ENCODE measurements at regions not wholly inside any gene's neighbourhood (a gene's known extent, or its start where the extent isn't known, plus 50 kb on each side); places are given as distances from the start of the nearest gene placed in this dataset.
"Not testable (repeated sequence)": the region's sequence is repeated elsewhere in the genome, so short reads cannot be mapped to it uniquely, and the experiment has no call there.

GRCh38 chr2:128670066-128670465, 351.4 kb upstream of the HS6ST1 start:
- H3K4me1 ChIP-seq (ENCODE audit: insufficient read depth, low read length): no peaks in the 10 kb centered on the region
- no peak overlapping the region for H3K27ac ChIP-seq (ENCODE audit: low read length)
- H3K27me3 ChIP-seq (ENCODE audit: insufficient read depth, low read length): no peaks in the 10 kb centered on the region
- no peaks in the 10 kb centered on the region for H3K36me3 ChIP-seq (ENCODE audit: insufficient read depth, low read depth, low read length)
- no peak overlapping the region for H3K9ac ChIP-seq (ENCODE audit: low read depth, low read length)
- H3K9me3 ChIP-seq (ENCODE audit: insufficient read depth, low read depth, low read length): no peaks in the 10 kb centered on the region
- no peak overlapping the region for H3K4me3 ChIP-seq (ENCODE audit: low read length)

GRCh38 chr2:128671981-128672757, 353.5 kb upstream of the HS6ST1 start:
- not testable (repeated sequence) for H3K9me3 ChIP-seq (ENCODE audit: insufficient read depth, low read depth, low read length); H3K4me1 ChIP-seq (ENCODE audit: insufficient read depth, low read length); H3K27ac ChIP-seq (ENCODE audit: low read length); H3K36me3 ChIP-seq (ENCODE audit: insufficient read depth, low read depth, low read length); H3K4me3 ChIP-seq (ENCODE audit: low read length); H3K9ac ChIP-seq (ENCODE audit: low read depth, low read length); H3K27me3 ChIP-seq (ENCODE audit: insufficient read depth, low read length)

- not testable (repeated sequence) for H3K9ac ChIP-seq (ENCODE audit: low read depth, low read length); H3K36me3 ChIP-seq (ENCODE audit: insufficient read depth, low read depth, low read length); H3K27me3 ChIP-seq (ENCODE audit: insufficient read depth, low read length); H3K27ac ChIP-seq (ENCODE audit: low read length); H3K9me3 ChIP-seq (ENCODE audit: insufficient read depth, low read depth, low read length); H3K4me3 ChIP-seq (ENCODE audit: low read length)
- peaks cover 10% of the 10 kb centered on the region; the same call in 1 of the 2 replicates for H3K4me1 ChIP-seq (ENCODE audit: insufficient read depth, low read length)
These were observed 361.0 kb upstream of the HS6ST1 start for GRCh38 chr2:128679680-128680079.

GRCh38 chr2:128681507-128681906, 362.8 kb upstream of the HS6ST1 start:
- Histone ChIP-seq H3K9ac (ENCODE audit: low read depth, low read length) (no peak overlapping the region), H3K27me3 (ENCODE audit: insufficient read depth, low read length) (no peaks in the 10 kb centered on the region), H3K9me3 (ENCODE audit: insufficient read depth, low read depth, low read length) (no peaks in the 10 kb centered on the region), H3K27ac (ENCODE audit: low read length) (no peak overlapping the region), H3K4me1 (ENCODE audit: insufficient read depth, low read length) (peaks cover 10% of the 10 kb centered on the region; the same call in 1 of the 2 replicates), H3K4me3 (ENCODE audit: low read length) (no peak overlapping the region), H3K36me3 (ENCODE audit: insufficient read depth, low read depth, low read length) (no peaks in the 10 kb centered on the region)

GRCh38 chr2:128682266-128682665, 363.6 kb upstream of the HS6ST1 start:
- Histone ChIP-seq H3K4me1 (ENCODE audit: insufficient read depth, low read length) (peaks cover 10% of the 10 kb centered on the region; the same call in 1 of the 2 replicates), H3K36me3 (ENCODE audit: insufficient read depth, low read depth, low read length) (no peaks in the 10 kb centered on the region), H3K9me3 (ENCODE audit: insufficient read depth, low read depth, low read length) (no peaks in the 10 kb centered on the region), H3K9ac (ENCODE audit: low read depth, low read length) (no peak overlapping the region; the same call in 1 of the 2 replicates), H3K27me3 (ENCODE audit: insufficient read depth, low read length) (no peaks in the 10 kb centered on the region), H3K4me3 (ENCODE audit: low read length) (no peak overlapping the region), H3K27ac (ENCODE audit: low read length) (no peak overlapping the region)

GRCh38 chr2:128682729-128683284, 364.1 kb upstream of the HS6ST1 start:
- H3K4me1 ChIP-seq (ENCODE audit: insufficient read depth, low read length): peaks cover 10% of the 10 kb centered on the region; the same call in 1 of the 2 replicates
- no peak overlapping the region for H3K27ac ChIP-seq (ENCODE audit: low read length)
- no peak overlapping the region for H3K4me3 ChIP-seq (ENCODE audit: low read length)
- no peaks in the 10 kb centered on the region for H3K9me3 ChIP-seq (ENCODE audit: insufficient read depth, low read depth, low read length)
- no peaks in the 10 kb centered on the region for H3K36me3 ChIP-seq (ENCODE audit: insufficient read depth, low read depth, low read length)
- H3K9ac ChIP-seq (ENCODE audit: low read depth, low read length): no peak overlapping the region; the same call in 1 of the 2 replicates
- no peaks in the 10 kb centered on the region for H3K27me3 ChIP-seq (ENCODE audit: insufficient read depth, low read length)

GRCh38 chr2:128684523-128684922, 365.9 kb upstream of the HS6ST1 start:
- H3K9me3 ChIP-seq (ENCODE audit: insufficient read depth, low read depth, low read length): no peaks in the 10 kb centered on the region
- H3K4me1 ChIP-seq (ENCODE audit: insufficient read depth, low read length): peaks cover 10% of the 10 kb centered on the region; the same call in 1 of the 2 replicates
- H3K9ac ChIP-seq (ENCODE audit: low read depth, low read length): no peak overlapping the region
- H3K27me3 ChIP-seq (ENCODE audit: insufficient read depth, low read length): no peaks in the 10 kb centered on the region
- no peaks in the 10 kb centered on the region for H3K36me3 ChIP-seq (ENCODE audit: insufficient read depth, low read depth, low read length)
- H3K27ac ChIP-seq (ENCODE audit: low read length): no peak overlapping the region
- H3K4me3 ChIP-seq (ENCODE audit: low read length): no peak overlapping the region

- no peak overlapping the region for H3K4me3 ChIP-seq (ENCODE audit: low read length)
- H3K9me3 ChIP-seq (ENCODE audit: insufficient read depth, low read depth, low read length): no peaks in the 10 kb centered on the region
- no peaks in the 10 kb centered on the region for H3K27me3 ChIP-seq (ENCODE audit: insufficient read depth, low read length)
- H3K27ac ChIP-seq (ENCODE audit: low read length): no peak overlapping the region
- H3K9ac ChIP-seq (ENCODE audit: low read depth, low read length): no peak overlapping the region
- peaks cover 10% of the 10 kb centered on the region; the same call in 1 of the 2 replicates for H3K4me1 ChIP-seq (ENCODE audit: insufficient read depth, low read length)
- H3K36me3 ChIP-seq (ENCODE audit: insufficient read depth, low read depth, low read length): no peaks in the 10 kb centered on the region
These were observed 367.3 kb upstream of the HS6ST1 start for GRCh38 chr2:128685841-128686496.

- no peaks in the 10 kb centered on the region for H3K36me3 ChIP-seq (ENCODE audit: insufficient read depth, low read depth, low read length)
- no peaks in the 10 kb centered on the region for H3K9me3 ChIP-seq (ENCODE audit: insufficient read depth, low read depth, low read length)
- peaks cover 10% of the 10 kb centered on the region; the same call in 1 of the 2 replicates for H3K4me1 ChIP-seq (ENCODE audit: insufficient read depth, low read length)
- H3K4me3 ChIP-seq (ENCODE audit: low read length): no peak overlapping the region
- no peak overlapping the region for H3K9ac ChIP-seq (ENCODE audit: low read depth, low read length)
- no peak overlapping the region for H3K27ac ChIP-seq (ENCODE audit: low read length)
- no peaks in the 10 kb centered on the region for H3K27me3 ChIP-seq (ENCODE audit: insufficient read depth, low read length)
These were observed 367.8 kb upstream of the HS6ST1 start for GRCh38 chr2:128686497-128686859.

- no peaks in the 10 kb centered on the region for H3K36me3 ChIP-seq (ENCODE audit: insufficient read depth, low read depth, low read length)
- no peaks in the 10 kb centered on the region for H3K27me3 ChIP-seq (ENCODE audit: insufficient read depth, low read length)
- H3K27ac ChIP-seq (ENCODE audit: low read length): no peak overlapping the region
- no peak overlapping the region for H3K4me3 ChIP-seq (ENCODE audit: low read length)
- no peak overlapping the region for H3K9ac ChIP-seq (ENCODE audit: low read depth, low read length)
- H3K9me3 ChIP-seq (ENCODE audit: insufficient read depth, low read depth, low read length): no peaks in the 10 kb centered on the region
- H3K4me1 ChIP-seq (ENCODE audit: insufficient read depth, low read length): peaks cover 13% of the 10 kb centered on the region; the same call in 1 of the 2 replicates
These were observed 368.4 kb upstream of the HS6ST1 start for GRCh38 chr2:128686881-128687555.

- Histone ChIP-seq H3K27me3 (ENCODE audit: insufficient read depth, low read length) (no peaks in the 10 kb centered on the region), H3K4me1 (ENCODE audit: insufficient read depth, low read length) (peaks cover 7% of the 10 kb centered on the region; the same call in 1 of the 2 replicates), H3K36me3 (ENCODE audit: insufficient read depth, low read depth, low read length) (no peaks in the 10 kb centered on the region), H3K9me3 (ENCODE audit: insufficient read depth, low read depth, low read length) (no peaks in the 10 kb centered on the region), H3K4me3 (ENCODE audit: low read length) (no peak overlapping the region), H3K27ac (ENCODE audit: low read length) (no peak overlapping the region), H3K9ac (ENCODE audit: low read depth, low read length) (no peak overlapping the region)
These were observed 368.9 kb upstream of the HS6ST1 start for GRCh38 chr2:128687565-128687964.
